Heart left ventricle (tissue), 16 donors: ENCODE measurements at regions not wholly inside any gene's neighbourhood (a gene's known extent, or its start where the extent isn't known, plus 50 kb on each side); places are given as distances from the start of the nearest gene placed in this dataset.

Experiments used
- ATAC-seq, 4 donors: fragments of 200-7000 bp; cut with Tn5 transposase; one replicate each; pipeline ENCODE4 v1.9.1; 2020 to 2022; ENCODE audit warnings: moderate library complexity in 4 of 4, mild to moderate bottlenecking in 3 of 4, moderate number of reproducible peaks in 1 of 4
- DNase-seq, 5 donors: peaks; one replicate each; pipeline ENCODE4 v3.0.0-alpha.2; 2020
- H3K27ac ChIP-seq, 12 donors: fragments of 200-600 bp; sonication (generic) in 4 of 12; one replicate each; pipeline versions ENCODE4 v1.5.0 to v1.8.0; 2016 to 2022; ENCODE audit warnings: mild to moderate bottlenecking in 2 of 12
- H3K27me3 ChIP-seq, 9 donors: fragments of 200-600 bp; sonication (generic) in 2 of 9; one replicate each; pipeline versions ENCODE4 v1.5.1 to v1.8.0; 2016 to 2022; ENCODE audit warnings: mild to moderate bottlenecking in 3 of 9
- H3K36me3 ChIP-seq, 9 donors: fragments of 200-600 bp; sonication (generic) in 2 of 9; one replicate each; pipeline versions ENCODE4 v1.5.0 to v1.8.0; 2018 to 2022; ENCODE audit warnings: mild to moderate bottlenecking in 2 of 9
- H3K4me1 ChIP-seq, 12 donors: fragments of 200-600 bp; sonication (generic) in 4 of 12; one replicate each; pipeline versions ENCODE4 v1.5.0 to v1.8.0; 2016 to 2022; ENCODE audit warnings: mild to moderate bottlenecking in 3 of 12
- H3K4me3 ChIP-seq, 12 donors: fragments of 200-600 bp; sonication (generic) in 4 of 12; one replicate each; pipeline versions ENCODE4 v1.5.0 to v1.8.0; 2017 to 2022; ENCODE audit warnings: mild to moderate bottlenecking in 9 of 12, moderate library complexity in 4 of 12
- H3K9me3 ChIP-seq, 12 donors: fragments of 200-600 bp; sonication (generic) in 4 of 12; one replicate each; pipeline versions ENCODE4 v1.5.0 to v1.8.0; 2016 to 2022; ENCODE audit warnings: mild to moderate bottlenecking in 1 of 12
- POLR2A ChIP-seq, 2 donors: fragments of 450-650 bp; IDR thresholded peaks; one replicate each; pipeline ENCODE4 v1.6.1; 2017; ENCODE audit warnings: antibody characterized with exemption in 2 of 2, mild to moderate bottlenecking in 2 of 2, moderate library complexity in 2 of 2
- WGBS, 4 donors: extraction: QIAGEN DNeasy Blood & Tissue Kit in 2 of 4; methylation state at CpG; one replicate each; pipeline versions ENCODE4 v1.1.5 to v1.1.7; 2013 to 2018; 5-methylcytosine and 5-hydroxymethylcytosine counted together
- intact Hi-C, 10 donors: fragments of 100-400 bp; cut with DNase I; formaldehyde crosslinking; loops; one replicate each; pipeline versions ENCODE4 v1.11.1 to v1.14.2; 2022
- TF ChIP-seq, protein P1 (sequence below), 12 donors: fragments of 200-600 bp; sonication (generic) in 4 of 12; IDR thresholded peaks; one replicate each; pipeline versions ENCODE4 v1.5.0 to v1.8.0; 2018 to 2022; ENCODE audit warnings: antibody characterized with exemption in 12 of 12, mild to moderate bottlenecking in 5 of 12
- donor health status: ischemic (EF 13 %, LVEDD 7.1; RV severe dilation, severe dysfunction).
- donor health status: healthy with polysubstance abuse.
- donor health status: DM: no; HTN: yes; CAD: no.
- donor health status: DM: no; HTN: no; CAD: no.
- donor health status: ischemic (EF 25% LVEDD 6.9; RV normal size, moderate dysfunction).
- donor health status: ischemic (EF 25% LVEDD 5.7; RV mildly dilated, moderate dysfunction).
- donor health status: healthy.
- donor health status: DM: yes; HTN: yes; CAD: no.
- donor health status: ischemic (EF 35%, LVEDD 5.7; RV mildly dilated, moderate dysfunction).
- donor health status: nonischemic (EF 11% LVEDD 7.7; RV severe dilation, severe dysfunction).
- donor health status: DM: yes; HTN: yes; CAD: no.
- donor health status: PGD.
- donor health status: ischemic (EF 29% LVEDD 5.4; RV normal size, mild dysfunction).
- donor health status: nonischemic (EF 23%, LVEDD 6.1; RV moderate dilation, normal function).

- H3K36me3 ChIP-seq = no peaks in the 10 kb centered on the region
- H3K9me3 ChIP-seq = peaks cover 0 to 40% (median 10%) of the 10 kb centered on the region in 12 donors
- ATAC-seq = no peak
- no peak overlapping the region for H3K27ac ChIP-seq
- WGBS, 4 donors = 50 to 79% (median 67%) methylated on average over 1 of the region's 1 CpG
- DNase-seq = no peak
- H3K4me1 ChIP-seq = no peaks in the 10 kb centered on the region
- intact Hi-C loops = no loop called here
- TF ChIP-seq, protein P1, sequence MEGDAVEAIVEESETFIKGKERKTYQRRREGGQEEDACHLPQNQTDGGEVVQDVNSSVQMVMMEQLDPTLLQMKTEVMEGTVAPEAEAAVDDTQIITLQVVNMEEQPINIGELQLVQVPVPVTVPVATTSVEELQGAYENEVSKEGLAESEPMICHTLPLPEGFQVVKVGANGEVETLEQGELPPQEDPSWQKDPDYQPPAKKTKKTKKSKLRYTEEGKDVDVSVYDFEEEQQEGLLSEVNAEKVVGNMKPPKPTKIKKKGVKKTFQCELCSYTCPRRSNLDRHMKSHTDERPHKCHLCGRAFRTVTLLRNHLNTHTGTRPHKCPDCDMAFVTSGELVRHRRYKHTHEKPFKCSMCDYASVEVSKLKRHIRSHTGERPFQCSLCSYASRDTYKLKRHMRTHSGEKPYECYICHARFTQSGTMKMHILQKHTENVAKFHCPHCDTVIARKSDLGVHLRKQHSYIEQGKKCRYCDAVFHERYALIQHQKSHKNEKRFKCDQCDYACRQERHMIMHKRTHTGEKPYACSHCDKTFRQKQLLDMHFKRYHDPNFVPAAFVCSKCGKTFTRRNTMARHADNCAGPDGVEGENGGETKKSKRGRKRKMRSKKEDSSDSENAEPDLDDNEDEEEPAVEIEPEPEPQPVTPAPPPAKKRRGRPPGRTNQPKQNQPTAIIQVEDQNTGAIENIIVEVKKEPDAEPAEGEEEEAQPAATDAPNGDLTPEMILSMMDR (IDR thresholded peaks at IDR 0.05) = no peak
- no peak for TF ChIP-seq POLR2A (IDR thresholded peaks at IDR 0.05)
- H3K27me3 ChIP-seq = no peaks in the 10 kb centered on the region
- no peak overlapping the region for H3K4me3 ChIP-seq
These were observed 263.5 kb downstream of the RPAP3 start for GRCh38 chr12:47442310-47442709.

- H3K27ac ChIP-seq = no peak overlapping the region
- DNase-seq = no peak
- H3K36me3 ChIP-seq = no peaks in the 10 kb centered on the region
- H3K4me1 ChIP-seq = no peaks in the 10 kb centered on the region
- intact Hi-C loops = no loop called here
- peaks cover 0 to 40% (median 10%) of the 10 kb centered on the region in 12 donors for H3K9me3 ChIP-seq
- TF ChIP-seq POLR2A (IDR thresholded peaks at IDR 0.05) = no peak
- TF ChIP-seq, protein P1 (IDR thresholded peaks at IDR 0.05) = no peak
- H3K4me3 ChIP-seq = no peak overlapping the region
- ATAC-seq = no peak
- 77 to 90% (median 84%) methylated on average over 1 of the region's 1 CpG for WGBS, 4 donors
- no peaks in the 10 kb centered on the region for H3K27me3 ChIP-seq
These were observed 264.3 kb downstream of the RPAP3 start for GRCh38 chr12:47441490-47441889.

DNA sequence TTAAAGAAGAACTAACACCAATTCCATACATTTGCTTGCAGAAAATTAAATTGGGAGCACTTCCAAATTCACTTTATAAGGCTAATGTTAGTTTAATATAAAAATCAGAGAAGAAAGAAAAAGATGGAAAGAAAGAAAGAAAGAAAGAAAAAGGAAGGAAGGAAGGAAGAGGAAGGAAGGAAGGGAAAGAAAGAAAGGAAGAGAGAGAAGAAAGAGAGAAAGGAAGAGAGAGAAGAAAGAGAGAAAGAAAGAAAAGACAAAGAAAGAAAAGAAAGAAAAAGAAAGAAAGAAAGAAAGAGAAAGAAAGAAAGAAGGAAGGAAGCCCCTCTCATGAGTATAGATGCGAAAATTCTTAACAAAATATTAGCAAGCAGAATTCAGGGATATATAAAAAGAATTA is 267.7 kb downstream of the RPAP3 start:
- TF ChIP-seq, protein P1 (IDR thresholded peaks at IDR 0.05) = no peak
- TF ChIP-seq POLR2A (IDR thresholded peaks at IDR 0.05) = no peak
- no peaks in the 10 kb centered on the region for H3K27me3 ChIP-seq
- ATAC-seq (no peak), DNase-seq (no peak)
- no peak overlapping the region for H3K4me3 ChIP-seq
- H3K4me1 ChIP-seq = no peaks in the 10 kb centered on the region
- intact Hi-C loops = no loop called here
- WGBS, 4 donors = 0 to 92% (median 44%) methylated on average over 1 of the region's 1 CpG
- peaks cover 0 to 41% (median 9%) of the 10 kb centered on the region in 12 donors for H3K9me3 ChIP-seq
- H3K27ac ChIP-seq = no peak overlapping the region
- H3K36me3 ChIP-seq = no peaks in the 10 kb centered on the region

GRCh38 chr12:47437570-47437969 is 268.3 kb downstream of the RPAP3 start:
- Histone ChIP-seq H3K9me3 (peaks cover 0 to 35% (median 5%) of the 10 kb centered on the region in 12 donors), H3K27ac (no peak overlapping the region), H3K36me3 (no peaks in the 10 kb centered on the region), H3K4me1 (no peaks in the 10 kb centered on the region), H3K27me3 (no peaks in the 10 kb centered on the region), H3K4me3 (no peak overlapping the region)
- TF ChIP-seq, protein P1 (IDR thresholded peaks at IDR 0.05) = no peak
- no peak for TF ChIP-seq POLR2A (IDR thresholded peaks at IDR 0.05)
- intact Hi-C loops = no loop called here
- no peak for DNase-seq
- no peak for ATAC-seq
